ENCODE measurements at regions not wholly inside any gene's neighbourhood (a gene's known extent, or its start where the extent isn't known, plus 50 kb on each side); places are given as distances from the start of the nearest gene placed in this dataset.

DNA sequence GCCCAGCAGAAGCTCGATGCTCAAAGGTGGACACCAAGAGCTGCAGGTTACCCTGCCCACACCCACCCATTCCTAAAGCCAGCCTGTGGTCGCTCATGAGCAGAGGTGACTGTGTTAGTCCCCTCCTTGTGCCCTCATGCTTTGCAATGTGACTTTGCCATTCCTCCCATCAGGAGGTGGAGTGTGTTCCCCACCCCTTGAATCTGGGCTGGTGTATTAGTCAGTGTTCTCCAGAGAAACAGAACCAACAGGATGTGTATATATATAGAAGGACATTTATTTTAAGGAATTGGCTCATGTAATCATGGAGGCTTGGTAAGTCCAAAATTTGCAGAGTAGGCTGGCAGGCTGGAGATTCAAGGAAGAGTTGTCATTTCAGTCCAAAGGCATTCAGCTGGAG lies 54.4 kb upstream of the RNF24 start:
- H3K27me3 ChIP-seq (ENCODE audit: control insufficient read depth, insufficient read depth) = no peaks in the 10 kb centered on the region
- H3K27ac ChIP-seq (ENCODE audit: low read length) = no peak overlapping the region
- H3K9me3 ChIP-seq (ENCODE audit: control insufficient read depth, low read length) = no peaks in the 10 kb centered on the region
- H3K4me3 ChIP-seq (ENCODE audit: low read length) = no peak overlapping the region
- peaks cover 3% of the 10 kb centered on the region for H3K4me1 ChIP-seq (ENCODE audit: control insufficient read depth, insufficient read depth, low read length)
- intact Hi-C loops (cut with DNase I) = loop anchor here in 3 of 4 donors (5.0 kb wide), 2 partner anchors 52 to 182 kb away; partner anchors contain the start of genes RNF24 (in 2 of the 3) and PANK2 (in 1 of the 3)
- ATAC-seq (no peak), DNase-seq (no peak)
- 87% methylated on average over 2 of the region's 2 CpGs for WGBS

DNA sequence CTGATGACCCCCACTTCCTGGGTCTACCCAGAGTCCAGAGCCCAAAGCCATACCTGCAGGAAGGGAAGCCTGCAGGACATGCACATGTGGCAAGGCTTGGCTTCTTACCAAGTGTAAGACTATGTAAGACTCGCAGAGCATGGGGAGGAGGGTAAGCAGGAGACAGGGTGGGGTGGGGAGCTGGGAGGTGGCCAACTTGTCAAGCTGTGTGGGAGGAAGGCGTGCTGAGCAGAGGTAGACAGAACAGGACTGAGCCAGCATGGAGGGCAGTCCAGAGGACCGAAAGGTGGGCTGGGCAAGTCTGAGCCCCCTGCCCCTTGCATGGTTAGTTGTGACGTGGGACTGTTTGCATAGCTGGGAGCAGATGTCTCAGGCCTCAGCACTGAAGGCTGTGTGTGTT lies 53.4 kb upstream of the RNF24 start:
- intact Hi-C loops (cut with DNase I) = loop anchor here in 1 of 4 donors (5.0 kb wide), 1 partner anchor 51 kb away; the partner anchor contains the start of gene RNF24
- 66% methylated on average over 4 of the region's 4 CpGs for WGBS
- Histone ChIP-seq H3K4me3 (ENCODE audit: low read length) (no peak overlapping the region), H3K27me3 (ENCODE audit: control insufficient read depth, insufficient read depth) (no peaks in the 10 kb centered on the region), H3K9me3 (ENCODE audit: control insufficient read depth, low read length) (no peaks in the 10 kb centered on the region), H3K27ac (ENCODE audit: low read length) (no peak overlapping the region), H3K4me1 (ENCODE audit: control insufficient read depth, insufficient read depth, low read length) (peaks cover 3% of the 10 kb centered on the region)
- DNase-seq (no peak), ATAC-seq (no peak)

DNA sequence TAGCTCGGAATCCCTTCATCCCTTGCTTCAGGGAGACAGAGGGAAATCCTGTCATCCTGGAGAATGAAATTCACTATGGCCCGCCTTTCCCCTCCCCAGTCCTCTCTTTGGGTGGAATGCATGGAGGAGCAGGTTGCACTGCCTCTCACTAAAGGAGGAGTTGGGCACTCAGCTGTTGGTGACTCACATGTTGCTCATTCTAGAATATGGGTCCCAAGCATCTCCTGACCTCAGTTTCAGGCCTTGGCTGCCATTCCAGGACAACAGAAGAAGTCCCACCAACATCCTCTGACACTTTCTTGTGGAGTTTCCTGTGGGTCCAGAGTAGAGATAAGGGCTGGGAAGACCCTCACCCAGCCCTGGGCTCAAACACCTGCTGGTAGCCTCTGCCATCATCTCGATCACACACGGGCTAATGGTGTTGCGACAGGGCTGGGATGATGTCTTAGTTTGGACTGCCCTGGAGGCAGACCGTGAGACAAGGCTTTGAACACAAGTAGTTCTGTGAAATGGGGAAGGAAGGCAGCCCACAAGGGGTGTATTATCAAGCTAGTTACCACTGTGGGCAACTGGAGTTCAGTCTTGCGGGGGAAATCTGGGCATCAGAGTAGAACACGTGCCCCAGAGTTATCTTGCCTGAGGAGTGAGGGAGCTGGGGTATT lies 52.4 kb upstream of the RNF24 start:
- intact Hi-C loops (cut with DNase I) = loop anchor here in 1 of 4 donors (5.0 kb wide), 1 partner anchor 50 kb away; the partner anchor contains the start of gene RNF24
- ATAC-seq = no peak
- peaks cover 6% of the 10 kb centered on the region for H3K4me1 ChIP-seq (ENCODE audit: control insufficient read depth, insufficient read depth, low read length)

DNA sequence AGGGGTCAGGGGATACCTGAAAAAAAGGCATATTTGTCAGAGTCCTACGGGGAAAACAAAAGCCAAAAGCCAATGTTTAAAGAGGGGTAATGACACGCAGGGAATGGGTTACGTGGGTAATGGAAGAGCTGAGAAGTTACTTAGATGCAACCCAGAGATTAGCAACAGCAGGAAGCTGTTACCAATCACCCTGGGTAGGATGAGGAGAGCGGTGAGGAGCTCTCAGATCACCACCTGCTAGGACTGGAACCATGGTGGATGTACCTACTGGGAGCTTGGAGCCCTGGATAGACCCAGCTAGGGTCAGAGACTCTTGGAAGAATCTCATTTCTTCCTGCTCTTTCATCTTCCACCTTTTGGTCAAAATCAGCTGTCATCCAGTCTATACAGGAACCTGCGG lies 51.2 kb upstream of the RNF24 start:
- Histone ChIP-seq H3K27ac (ENCODE audit: low read length) (no peak overlapping the region), H3K4me1 (ENCODE audit: control insufficient read depth, insufficient read depth, low read length) (peaks cover 6% of the 10 kb centered on the region)

More for the DNA sequence above, 52.4 kb upstream of the RNF24 start:
- Histone ChIP-seq H3K27ac (ENCODE audit: low read length) (no peak overlapping the region), H3K9me3 (ENCODE audit: control insufficient read depth, low read length) (no peaks in the 10 kb centered on the region), H3K27me3 (ENCODE audit: control insufficient read depth, insufficient read depth) (no peaks in the 10 kb centered on the region), H3K4me3 (ENCODE audit: low read length) (no peak overlapping the region)
- 87% methylated on average over 8 of the region's 8 CpGs for WGBS
- DNase-seq = no peak

DNA sequence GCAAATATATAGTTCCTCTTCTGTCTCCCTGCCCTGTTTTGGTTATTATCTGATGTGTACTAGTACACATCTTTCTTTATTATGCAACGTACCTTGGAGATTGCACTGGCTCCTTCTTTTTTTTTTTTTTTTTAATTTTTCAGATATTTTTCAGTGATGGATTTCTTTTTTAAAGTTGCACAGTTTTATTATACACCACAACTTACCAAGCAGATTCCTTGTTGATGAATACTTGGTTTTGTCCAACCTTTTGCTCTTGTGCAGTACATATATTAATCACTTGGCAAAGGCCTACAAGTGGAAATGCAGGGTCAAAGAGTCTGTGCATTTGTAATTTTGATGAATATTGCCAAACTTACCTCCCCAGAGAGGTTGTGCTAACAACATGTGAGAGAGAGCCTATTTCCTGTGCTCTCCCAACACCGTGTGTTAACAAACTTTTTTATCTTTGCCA lies 50.1 kb upstream of the RNF24 start:
- Histone ChIP-seq H3K4me1 (ENCODE audit: control insufficient read depth, insufficient read depth, low read length) (peaks cover 11% of the 10 kb centered on the region), H3K4me3 (ENCODE audit: low read length) (no peak overlapping the region), H3K27me3 (ENCODE audit: control insufficient read depth, insufficient read depth) (no peaks in the 10 kb centered on the region), H3K27ac (ENCODE audit: low read length) (no peak overlapping the region), H3K9me3 (ENCODE audit: control insufficient read depth, low read length) (no peaks in the 10 kb centered on the region)
- ATAC-seq = peak in 1 of 2 donors; percentile 29
- WGBS = 50% methylated on average over 2 of the region's 2 CpGs
- intact Hi-C loops (cut with DNase I) = loop anchor here in 1 of 4 donors (5.0 kb wide), 1 partner anchor 48 kb away; the partner anchor contains the start of gene RNF24
- DNase-seq = no peak

More for the DNA sequence above, 51.2 kb upstream of the RNF24 start:
- ATAC-seq = no peak
- intact Hi-C loops (cut with DNase I) = loop anchor here in 1 of 4 donors (5.0 kb wide), 1 partner anchor 49 kb away; the partner anchor contains the start of gene RNF24
- Histone ChIP-seq H3K27me3 (ENCODE audit: control insufficient read depth, insufficient read depth) (no peaks in the 10 kb centered on the region), H3K9me3 (ENCODE audit: control insufficient read depth, low read length) (no peaks in the 10 kb centered on the region), H3K4me3 (ENCODE audit: low read length) (no peak overlapping the region)
- no peak for DNase-seq
- WGBS = 93% methylated on average over 5 of the region's 5 CpGs

Data from right cardiac atrium (tissue), 5 donors.